ENCODE measurements at regions not wholly inside any gene's neighbourhood (a gene's known extent, or its start where the extent isn't known, plus 50 kb on each side); places are given as distances from the start of the nearest gene placed in this dataset.
"Not testable (repeated sequence)": the region's sequence is repeated elsewhere in the genome, so short reads cannot be mapped to it uniquely, and the experiment has no call there.

DNA sequence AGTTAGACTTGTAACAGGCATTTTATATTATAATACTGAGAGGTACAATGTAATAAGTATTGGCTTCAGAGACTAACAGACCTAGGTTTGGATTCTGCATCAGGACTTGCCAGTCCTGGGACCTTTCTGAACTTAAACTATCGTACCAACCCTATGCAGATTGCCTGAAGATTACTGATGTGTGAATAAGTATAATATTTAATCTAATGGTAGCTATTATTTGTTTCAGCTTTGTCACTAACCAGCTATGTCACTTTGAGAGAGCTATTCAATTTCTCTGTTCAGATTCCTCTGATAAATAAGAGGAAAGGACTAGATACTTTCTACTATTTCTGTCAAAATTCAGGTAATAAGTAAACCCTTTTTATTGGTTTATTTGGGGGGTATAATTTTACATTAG, 184.4 kb upstream of the NECTIN3 start:
- Mint-ChIP-seq H3K4me3 (no peak overlapping the region), H3K27me3 (ENCODE audit: low read depth) (peaks cover 10% of the 10 kb centered on the region), H3K36me3 (peaks cover 15% of the 10 kb centered on the region), H3K4me1 (peaks cover 9% of the 10 kb centered on the region), H3K9me3 (peaks cover 12% of the 10 kb centered on the region), H3K27ac (no peak overlapping the region)
- TF ChIP-seq FOXJ3 (CRISPR knock-in tag; IDR thresholded peaks at IDR 0.05; ENCODE audit: borderline replicate concordance) = no peak
- TF ChIP-seq FOXP1 (CRISPR knock-in tag; IDR thresholded peaks at IDR 0.05; ENCODE audit: borderline replicate concordance) = no peak
- no peak for TF ChIP-seq ZNF121 (CRISPR knock-in tag; IDR thresholded peaks at IDR 0.05)
- TF ChIP-seq, protein P1, sequence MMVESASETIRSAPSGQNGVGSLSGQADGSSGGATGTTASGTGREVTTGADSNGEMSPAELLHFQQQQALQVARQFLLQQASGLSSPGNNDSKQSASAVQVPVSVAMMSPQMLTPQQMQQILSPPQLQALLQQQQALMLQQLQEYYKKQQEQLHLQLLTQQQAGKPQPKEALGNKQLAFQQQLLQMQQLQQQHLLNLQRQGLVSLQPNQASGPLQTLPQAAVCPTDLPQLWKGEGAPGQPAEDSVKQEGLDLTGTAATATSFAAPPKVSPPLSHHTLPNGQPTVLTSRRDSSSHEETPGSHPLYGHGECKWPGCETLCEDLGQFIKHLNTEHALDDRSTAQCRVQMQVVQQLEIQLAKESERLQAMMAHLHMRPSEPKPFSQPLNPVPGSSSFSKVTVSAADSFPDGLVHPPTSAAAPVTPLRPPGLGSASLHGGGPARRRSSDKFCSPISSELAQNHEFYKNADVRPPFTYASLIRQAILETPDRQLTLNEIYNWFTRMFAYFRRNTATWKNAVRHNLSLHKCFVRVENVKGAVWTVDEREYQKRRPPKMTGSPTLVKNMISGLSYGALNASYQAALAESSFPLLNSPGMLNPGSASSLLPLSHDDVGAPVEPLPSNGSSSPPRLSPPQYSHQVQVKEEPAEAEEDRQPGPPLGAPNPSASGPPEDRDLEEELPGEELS (CRISPR knock-in tag; IDR thresholded peaks at IDR 0.05) = no peak
- no peak for TF ChIP-seq NR3C1 (CRISPR knock-in tag; conservative IDR thresholded peaks at IDR 0.05; ENCODE audit: low read depth)
- ChIA-PET CTCF (no interaction called here), POLR2A (no interaction called here)
- DNase-seq (ENCODE audit: low spot score) = no peak
- no peak for ATAC-seq

DNA sequence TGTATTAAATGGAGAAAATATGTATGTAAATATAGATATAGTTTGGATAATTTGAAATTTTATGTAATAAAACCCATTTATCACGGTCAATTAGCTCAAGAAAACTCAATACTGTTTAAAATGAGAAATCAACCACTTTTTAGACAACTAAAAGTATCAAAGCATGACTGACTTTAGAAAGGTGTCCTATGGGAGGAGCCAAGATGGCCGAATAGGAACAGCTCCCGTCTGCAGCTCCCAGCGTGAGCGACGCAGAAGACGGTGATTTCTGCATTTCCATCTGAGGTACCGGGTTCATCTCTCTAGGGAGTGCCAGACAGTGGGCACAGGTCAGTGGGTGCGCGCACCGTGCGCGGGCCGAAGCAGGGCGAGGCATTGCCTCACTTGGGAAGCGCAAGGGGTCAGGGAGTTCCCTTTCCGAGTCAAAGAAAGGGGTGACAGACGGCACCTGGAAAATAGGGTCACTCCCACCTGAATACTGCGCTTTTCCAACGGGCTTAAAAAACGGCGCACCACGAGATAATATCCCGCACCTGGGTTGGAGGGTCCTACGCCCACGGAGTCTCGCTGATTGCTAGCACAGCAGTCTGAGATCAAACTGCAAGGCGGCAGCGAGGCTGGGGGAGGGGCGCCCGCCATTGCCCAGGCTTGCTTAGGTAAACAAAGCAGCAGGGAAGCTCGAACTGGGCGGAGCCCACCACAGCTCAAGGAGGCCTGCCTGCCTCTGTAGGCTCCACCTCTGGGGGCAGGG, 182.8 kb upstream of the NECTIN3 start:
- H3K4me1 Mint-ChIP-seq, CTCF ChIA-PET, ATAC-seq, POLR2A ChIA-PET: not testable (repeated sequence)
- Mint-ChIP-seq H3K4me3 (peak overlapping the region; percentile 84), H3K27me3 (ENCODE audit: low read depth) (peaks cover 11% of the 10 kb centered on the region), H3K9me3 (peaks cover 23% of the 10 kb centered on the region), H3K27ac (peak overlapping the region; percentile 94), H3K36me3 (peaks cover 28% of the 10 kb centered on the region)
- DNase-seq (ENCODE audit: low spot score) = peak; percentile 22
- TF ChIP-seq, protein P2, sequence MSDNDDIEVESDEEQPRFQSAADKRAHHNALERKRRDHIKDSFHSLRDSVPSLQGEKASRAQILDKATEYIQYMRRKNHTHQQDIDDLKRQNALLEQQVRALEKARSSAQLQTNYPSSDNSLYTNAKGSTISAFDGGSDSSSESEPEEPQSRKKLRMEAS (CRISPR knock-in tag; IDR thresholded peaks at IDR 0.05) = 0 out of 2 replicates have a peak, but pooled peaks have one; percentile 18

DNA sequence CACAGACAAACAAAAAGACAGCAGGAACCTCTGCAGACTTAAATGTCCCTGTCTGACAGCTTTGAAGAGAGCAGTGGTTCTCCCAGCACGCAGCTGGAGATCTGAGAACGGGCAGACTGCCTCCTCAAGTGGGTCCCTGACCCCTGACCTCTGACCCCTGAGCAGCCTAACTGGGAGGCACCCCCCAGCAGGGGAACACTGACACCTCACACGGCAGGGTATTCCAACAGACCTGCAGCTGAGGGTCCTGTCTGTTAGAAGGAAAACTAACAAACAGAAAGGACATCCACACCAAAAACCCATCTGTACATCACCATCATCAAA, 182.3 kb upstream of the NECTIN3 start:
- H3K4me1 Mint-ChIP-seq; CTCF ChIA-PET; H3K27ac Mint-ChIP-seq; POLR2A ChIA-PET; ATAC-seq; DNase-seq (ENCODE audit: low spot score): not testable (repeated sequence)
- Mint-ChIP-seq H3K9me3 (peaks cover 24% of the 10 kb centered on the region), H3K4me3 (peak overlapping the region; percentile 84; the same call in 1 of the 2 replicates), H3K27me3 (ENCODE audit: low read depth) (peaks cover 11% of the 10 kb centered on the region), H3K36me3 (peaks cover 29% of the 10 kb centered on the region)

DNA sequence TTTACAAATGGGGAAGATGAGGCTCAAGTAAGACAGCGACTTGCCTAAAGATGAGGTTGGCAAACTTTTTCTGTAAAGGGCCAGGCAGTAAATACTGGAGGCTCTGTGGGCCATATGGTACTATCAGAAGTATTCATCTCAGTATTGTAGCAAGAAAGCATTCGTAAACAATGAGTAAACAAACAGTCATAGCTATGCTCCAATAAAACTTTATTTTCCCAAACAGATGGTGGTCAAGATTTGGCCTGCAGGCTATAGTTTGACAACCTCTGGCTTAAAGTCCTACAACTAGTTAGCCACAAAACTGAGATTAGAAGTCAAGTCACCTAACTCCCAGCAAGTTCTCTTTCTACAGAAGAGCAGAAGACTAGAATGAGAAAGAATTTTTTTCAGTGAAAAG, 177.0 kb upstream of the NECTIN3 start:
- ATAC-seq (no peak), DNase-seq (ENCODE audit: low spot score) (no peak)
- H3K4me3 Mint-ChIP-seq = no peak overlapping the region
- POLR2A ChIA-PET = no interaction called here
- CTCF ChIA-PET = no interaction called here
- peaks cover 16% of the 10 kb centered on the region for H3K4me1 Mint-ChIP-seq
- TF ChIP-seq, protein P3, sequence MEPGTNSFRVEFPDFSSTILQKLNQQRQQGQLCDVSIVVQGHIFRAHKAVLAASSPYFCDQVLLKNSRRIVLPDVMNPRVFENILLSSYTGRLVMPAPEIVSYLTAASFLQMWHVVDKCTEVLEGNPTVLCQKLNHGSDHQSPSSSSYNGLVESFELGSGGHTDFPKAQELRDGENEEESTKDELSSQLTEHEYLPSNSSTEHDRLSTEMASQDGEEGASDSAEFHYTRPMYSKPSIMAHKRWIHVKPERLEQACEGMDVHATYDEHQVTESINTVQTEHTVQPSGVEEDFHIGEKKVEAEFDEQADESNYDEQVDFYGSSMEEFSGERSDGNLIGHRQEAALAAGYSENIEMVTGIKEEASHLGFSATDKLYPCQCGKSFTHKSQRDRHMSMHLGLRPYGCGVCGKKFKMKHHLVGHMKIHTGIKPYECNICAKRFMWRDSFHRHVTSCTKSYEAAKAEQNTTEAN (CRISPR knock-in tag; IDR thresholded peaks at IDR 0.05) = no peak
- TF ChIP-seq ZNF219 (CRISPR knock-in tag; IDR thresholded peaks at IDR 0.05; ENCODE audit: borderline replicate concordance) = no peak
- TF ChIP-seq CREB1 (CRISPR knock-in tag; IDR thresholded peaks at IDR 0.05) = no peak
- H3K9me3 Mint-ChIP-seq = peaks cover 47% of the 10 kb centered on the region
- H3K27me3 Mint-ChIP-seq (ENCODE audit: low read depth) = peaks cover 11% of the 10 kb centered on the region
- H3K36me3 Mint-ChIP-seq = peaks cover 44% of the 10 kb centered on the region
- no peak overlapping the region for H3K27ac Mint-ChIP-seq

DNA sequence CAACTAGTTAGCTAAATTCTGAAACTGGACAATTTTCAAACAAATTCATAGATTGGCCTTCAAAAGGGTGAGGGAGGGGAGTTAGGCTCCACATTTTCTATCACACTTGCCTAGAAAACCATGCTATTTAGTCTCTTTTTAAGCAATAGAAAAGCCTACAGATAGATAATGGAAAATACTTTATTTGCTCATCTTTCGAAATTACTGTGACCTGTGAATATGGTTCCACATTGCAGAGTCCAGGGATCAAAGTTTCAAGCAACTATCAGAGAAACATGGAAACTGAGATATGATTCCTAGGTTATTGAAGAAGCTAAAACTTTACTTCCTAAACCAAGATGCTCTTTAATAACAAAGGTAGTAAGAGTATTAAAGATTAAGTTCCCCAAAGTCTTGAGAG, 176.6 kb upstream of the NECTIN3 start:
- ChIA-PET CTCF (no interaction called here), POLR2A (no interaction called here)
- Mint-ChIP-seq H3K27ac (no peak overlapping the region), H3K4me1 (peaks cover 16% of the 10 kb centered on the region), H3K4me3 (no peak overlapping the region), H3K27me3 (ENCODE audit: low read depth) (peaks cover 11% of the 10 kb centered on the region), H3K36me3 (peaks cover 44% of the 10 kb centered on the region), H3K9me3 (peaks cover 47% of the 10 kb centered on the region)
- DNase-seq (ENCODE audit: low spot score) (no peak), ATAC-seq (no peak)
- no peak for TF ChIP-seq KAT7 (CRISPR knock-in tag; IDR thresholded peaks at IDR 0.05; ENCODE audit: borderline replicate concordance)
- no peak for TF ChIP-seq TEAD4 (CRISPR knock-in tag; IDR thresholded peaks at IDR 0.05)
- TF ChIP-seq, protein P4, sequence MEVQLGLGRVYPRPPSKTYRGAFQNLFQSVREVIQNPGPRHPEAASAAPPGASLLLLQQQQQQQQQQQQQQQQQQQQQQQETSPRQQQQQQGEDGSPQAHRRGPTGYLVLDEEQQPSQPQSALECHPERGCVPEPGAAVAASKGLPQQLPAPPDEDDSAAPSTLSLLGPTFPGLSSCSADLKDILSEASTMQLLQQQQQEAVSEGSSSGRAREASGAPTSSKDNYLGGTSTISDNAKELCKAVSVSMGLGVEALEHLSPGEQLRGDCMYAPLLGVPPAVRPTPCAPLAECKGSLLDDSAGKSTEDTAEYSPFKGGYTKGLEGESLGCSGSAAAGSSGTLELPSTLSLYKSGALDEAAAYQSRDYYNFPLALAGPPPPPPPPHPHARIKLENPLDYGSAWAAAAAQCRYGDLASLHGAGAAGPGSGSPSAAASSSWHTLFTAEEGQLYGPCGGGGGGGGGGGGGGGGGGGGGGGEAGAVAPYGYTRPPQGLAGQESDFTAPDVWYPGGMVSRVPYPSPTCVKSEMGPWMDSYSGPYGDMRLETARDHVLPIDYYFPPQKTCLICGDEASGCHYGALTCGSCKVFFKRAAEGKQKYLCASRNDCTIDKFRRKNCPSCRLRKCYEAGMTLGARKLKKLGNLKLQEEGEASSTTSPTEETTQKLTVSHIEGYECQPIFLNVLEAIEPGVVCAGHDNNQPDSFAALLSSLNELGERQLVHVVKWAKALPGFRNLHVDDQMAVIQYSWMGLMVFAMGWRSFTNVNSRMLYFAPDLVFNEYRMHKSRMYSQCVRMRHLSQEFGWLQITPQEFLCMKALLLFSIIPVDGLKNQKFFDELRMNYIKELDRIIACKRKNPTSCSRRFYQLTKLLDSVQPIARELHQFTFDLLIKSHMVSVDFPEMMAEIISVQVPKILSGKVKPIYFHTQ (CRISPR knock-in tag; IDR thresholded peaks at IDR 0.05) = no peak
- no peak for TF ChIP-seq TP53 (CRISPR knock-in tag; IDR thresholded peaks at IDR 0.05)
- TF ChIP-seq, protein P1 (CRISPR knock-in tag; IDR thresholded peaks at IDR 0.05) = no peak

Measured in WTC11 (cell line).